NCI-H187 treated with DMSO at 0.1 percent for 48 hours (cell line): ENCODE measurements at regions not wholly inside any gene's neighbourhood (a gene's known extent, or its start where the extent isn't known, plus 50 kb on each side); places are given as distances from the start of the nearest gene placed in this dataset.
"Not testable (repeated sequence)": the region's sequence is repeated elsewhere in the genome, so short reads cannot be mapped to it uniquely, and the experiment has no call there.

ENCODE experiments used
- DNase-seq: peaks from one replicate; lab custom pipeline; 2025; lab: John Stamatoyannopoulos, UW

GRCh38 chr5:174917435-174917834 is 193.1 kb downstream of the MSX2 start:
- DNase-seq = not testable (repeated sequence)

GRCh38 chr5:174916924-174917323 is 192.5 kb downstream of the MSX2 start:
- not testable (repeated sequence) for DNase-seq

- DNase-seq = no peak
Observed at GRCh38 chr5:174916227-174916626, 191.8 kb downstream of the MSX2 start.

GRCh38 chr5:174911118-174911517 is 186.7 kb downstream of the MSX2 start:
- no peak for DNase-seq

- peak; percentile 28 for DNase-seq
Observed at GRCh38 chr5:174910245-174910737, 185.9 kb downstream of the MSX2 start.

GRCh38 chr5:174903172-174903732 is 178.9 kb downstream of the MSX2 start:
- DNase-seq = no peak

GRCh38 chr5:174901336-174901735 is 177.0 kb downstream of the MSX2 start:
- no peak for DNase-seq

GRCh38 chr5:174900240-174900865 is 176.0 kb downstream of the MSX2 start:
- no peak for DNase-seq

- no peak for DNase-seq
Observed at GRCh38 chr5:174897281-174897950, 173.0 kb downstream of the MSX2 start.

GRCh38 chr5:174895360-174895759 is 171.0 kb downstream of the MSX2 start:
- DNase-seq = no peak

- no peak for DNase-seq
Observed at GRCh38 chr5:174892742-174893141, 168.4 kb downstream of the MSX2 start.

- not testable (repeated sequence) for DNase-seq
Observed at GRCh38 chr5:174880412-174881200, 156.2 kb downstream of the MSX2 start.

GRCh38 chr5:174877987-174878386 is 153.6 kb downstream of the MSX2 start:
- DNase-seq = no peak

- DNase-seq = no peak
Observed at GRCh38 chr5:174872271-174872670, 147.9 kb downstream of the MSX2 start.

- no peak for DNase-seq
Observed at GRCh38 chr5:174852143-174852542, 127.8 kb downstream of the MSX2 start.

GRCh38 chr5:174850565-174851169 is 126.3 kb downstream of the MSX2 start:
- DNase-seq = no peak

- DNase-seq = peak; percentile 35
Observed at GRCh38 chr5:174849426-174849825, 125.0 kb downstream of the MSX2 start.

GRCh38 chr5:174844971-174845370 is 120.6 kb downstream of the MSX2 start:
- no peak for DNase-seq

GRCh38 chr5:174843263-174844250 is 119.2 kb downstream of the MSX2 start:
- DNase-seq = no peak

- no peak for DNase-seq
Observed at GRCh38 chr5:174840435-174840834, 116.1 kb downstream of the MSX2 start.

GRCh38 chr5:174839196-174839595 is 114.8 kb downstream of the MSX2 start:
- DNase-seq = no peak
